CD4-positive, alpha-beta T cell (primary cell): ENCODE measurements at regions not wholly inside any gene's neighbourhood (a gene's known extent, or its start where the extent isn't known, plus 50 kb on each side); places are given as distances from the start of the nearest gene placed in this dataset.

Experiments
- ATAC-seq: fragments of 200-7000 bp; cut with Tn5 transposase; one replicate; pipeline ENCODE4 v1.10.0; 2022; ENCODE audit warnings: mild to moderate bottlenecking; ENCODE audit not compliant: poor library complexity
- CTCF ChIA-PET: fragments of 350-600 bp; sonication (Branson Sonifier 250); formaldehyde crosslinking; loops from one replicate; lab custom pipeline; 2021; ENCODE audit warnings: antibody characterized with exemption, inconsistent platforms; lab: Charles Lee
- POLR2A ChIA-PET: fragments of 350-600 bp; sonication (Branson Sonifier 250); formaldehyde crosslinking; loops from one replicate; lab custom pipeline; 2021; ENCODE audit warnings: antibody characterized with exemption, inconsistent platforms; lab: Charles Lee
- DNase-seq, 14 experiments: peaks; one replicate each; pipeline ENCODE4 v3.0.0-alpha.2; 2013 to 2020; ENCODE audit warnings: mixed read lengths in 2 of 14
- H3K27ac ChIP-seq, 2 donors: one replicate each; pipeline versions ENCODE4 v1.5.1 to v1.7.0; 2013; ENCODE audit warnings: low read length in 2 of 2, low read depth in 1 of 2, mild to moderate bottlenecking in 1 of 2
- H3K27me3 ChIP-seq, 2 experiments: 1 replicate in 1 of 2; 2 replicates in 1 of 2; pipeline versions ENCODE4 v1.6.1 to v1.7.0; 2013; ENCODE audit warnings: low read length in 2 of 2, control low read depth in 1 of 2, mild to moderate bottlenecking in 1 of 2, moderate library complexity in 1 of 2; ENCODE audit not compliant: insufficient read depth in 2 of 2, control insufficient read depth in 1 of 2
- H3K36me3 ChIP-seq: one replicate; pipeline ENCODE4 v1.6.1; 2013; ENCODE audit warnings: low read length, control low read depth; ENCODE audit not compliant: insufficient read depth
- H3K4me1 ChIP-seq: one replicate; pipeline ENCODE4 v1.6.1; 2013; ENCODE audit warnings: low read length, control low read depth; ENCODE audit not compliant: insufficient read depth
- H3K4me3 ChIP-seq: one replicate; pipeline ENCODE4 v1.5.1; 2013; ENCODE audit warnings: mild to moderate bottlenecking, low read length, moderate library complexity
- H3K9me3 ChIP-seq, 2 experiments: 1 replicate in 1 of 2; 2 replicates in 1 of 2; pipeline versions ENCODE4 v1.6.1 to v1.7.0; 2013; ENCODE audit warnings: low read length in 2 of 2, mild to moderate bottlenecking in 2 of 2, control low read depth in 1 of 2, moderate library complexity in 1 of 2; ENCODE audit not compliant: control insufficient read depth in 1 of 2, insufficient read depth in 1 of 2
- H3K27ac Mint-ChIP-seq: one replicate; pipeline ENCODE4 v1.8.0; 2020; ENCODE audit warnings: mixed read lengths
- H3K27me3 Mint-ChIP-seq: one replicate; pipeline ENCODE4 v1.8.0; 2021; ENCODE audit warnings: mixed read lengths
- H3K36me3 Mint-ChIP-seq: one replicate; pipeline ENCODE4 v1.8.0; 2021; ENCODE audit warnings: low read depth, mixed read lengths
- H3K4me1 Mint-ChIP-seq: one replicate; pipeline ENCODE4 v1.8.0; 2021; ENCODE audit warnings: low read depth, mixed read lengths
- H3K4me3 Mint-ChIP-seq: one replicate; pipeline ENCODE4 v1.8.0; 2020; ENCODE audit warnings: mild to moderate bottlenecking, mixed read lengths
- H3K9me3 Mint-ChIP-seq: one replicate; pipeline ENCODE4 v1.8.0; 2020; ENCODE audit warnings: mixed read lengths
- intact Hi-C, 2 experiments: fragments of 100-400 bp; cut with DNase I in 1 of 2; cut with micrococcal nuclease in 1 of 2; formaldehyde crosslinking; loops; one replicate each; pipeline versions ENCODE4 v1.15.1 to v1.9.0; 2023 to 2025; cut with DNase I, micrococcal nuclease
- TF ChIP-seq, protein P1 (sequence below): fragments of 200-600 bp; IDR thresholded peaks from one replicate; pipeline ENCODE4 v1.8.0; 2022; ENCODE audit warnings: antibody characterized with exemption, mild to moderate bottlenecking

GRCh38 chr2:180111901-180112300, 104.8 kb upstream of the CWC22 start:
- Mint-ChIP-seq H3K9me3 (no peaks in the 10 kb centered on the region), H3K4me3 (no peak overlapping the region)
- intact Hi-C loops: no loop called here

DNA sequence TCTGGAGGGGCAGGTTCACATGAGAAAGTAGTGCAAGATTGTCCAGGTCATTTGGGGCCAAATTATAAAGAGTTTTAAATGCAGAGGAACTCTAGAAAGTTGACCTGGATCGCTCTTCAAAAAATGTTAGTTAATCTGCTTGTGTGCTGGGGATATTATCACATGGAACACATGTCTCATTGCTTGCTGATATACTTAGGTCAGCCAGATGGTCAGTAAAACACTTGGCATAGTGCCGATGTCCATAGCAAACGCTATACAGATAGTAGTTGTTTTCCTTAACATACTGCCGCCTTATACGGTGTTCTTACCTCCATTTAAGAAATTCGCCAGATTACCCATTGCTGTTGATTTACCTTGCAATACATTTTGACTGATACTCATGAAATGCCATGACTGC, 103.4 kb upstream of the CWC22 start:
- TF ChIP-seq, protein P1, sequence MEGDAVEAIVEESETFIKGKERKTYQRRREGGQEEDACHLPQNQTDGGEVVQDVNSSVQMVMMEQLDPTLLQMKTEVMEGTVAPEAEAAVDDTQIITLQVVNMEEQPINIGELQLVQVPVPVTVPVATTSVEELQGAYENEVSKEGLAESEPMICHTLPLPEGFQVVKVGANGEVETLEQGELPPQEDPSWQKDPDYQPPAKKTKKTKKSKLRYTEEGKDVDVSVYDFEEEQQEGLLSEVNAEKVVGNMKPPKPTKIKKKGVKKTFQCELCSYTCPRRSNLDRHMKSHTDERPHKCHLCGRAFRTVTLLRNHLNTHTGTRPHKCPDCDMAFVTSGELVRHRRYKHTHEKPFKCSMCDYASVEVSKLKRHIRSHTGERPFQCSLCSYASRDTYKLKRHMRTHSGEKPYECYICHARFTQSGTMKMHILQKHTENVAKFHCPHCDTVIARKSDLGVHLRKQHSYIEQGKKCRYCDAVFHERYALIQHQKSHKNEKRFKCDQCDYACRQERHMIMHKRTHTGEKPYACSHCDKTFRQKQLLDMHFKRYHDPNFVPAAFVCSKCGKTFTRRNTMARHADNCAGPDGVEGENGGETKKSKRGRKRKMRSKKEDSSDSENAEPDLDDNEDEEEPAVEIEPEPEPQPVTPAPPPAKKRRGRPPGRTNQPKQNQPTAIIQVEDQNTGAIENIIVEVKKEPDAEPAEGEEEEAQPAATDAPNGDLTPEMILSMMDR: no peak
- DNase-seq (no peak), ATAC-seq (no peak)
- H3K27me3 Mint-ChIP-seq: peaks cover 18% of the 10 kb centered on the region
- no peaks in the 10 kb centered on the region for H3K36me3 Mint-ChIP-seq
- ChIA-PET POLR2A (no interaction called here), CTCF (no interaction called here)
- H3K27ac ChIP-seq: no peak overlapping the region
- H3K9me3 ChIP-seq: no peaks in the 10 kb centered on the region
- no peaks in the 10 kb centered on the region for H3K4me1 ChIP-seq
- no peaks in the 10 kb centered on the region for H3K36me3 ChIP-seq
- H3K9me3 Mint-ChIP-seq: no peaks in the 10 kb centered on the region
- H3K27ac Mint-ChIP-seq: no peak overlapping the region
- intact Hi-C loops: no loop called here
- H3K4me3 ChIP-seq: no peak overlapping the region
- H3K27me3 ChIP-seq: peaks cover 0 to 5% of the 10 kb centered on the region in 2 experiments
- H3K4me1 Mint-ChIP-seq: no peaks in the 10 kb centered on the region
- H3K4me3 Mint-ChIP-seq: no peak overlapping the region

More at GRCh38 chr2:180111901-180112300, 104.8 kb upstream of the CWC22 start:
- peaks cover 10% of the 10 kb centered on the region for H3K27me3 Mint-ChIP-seq
- no peaks in the 10 kb centered on the region for H3K4me1 ChIP-seq
- ATAC-seq: no peak
- no peak overlapping the region for H3K27ac ChIP-seq
- H3K27me3 ChIP-seq: peaks cover 0 to 5% of the 10 kb centered on the region in 2 experiments
- H3K4me3 ChIP-seq: no peak overlapping the region
- TF ChIP-seq, protein P1: no peak
- ChIA-PET POLR2A (no interaction called here), CTCF (no interaction called here)
- no peaks in the 10 kb centered on the region for H3K9me3 ChIP-seq
- no peaks in the 10 kb centered on the region for H3K4me1 Mint-ChIP-seq
- no peaks in the 10 kb centered on the region for H3K36me3 Mint-ChIP-seq
- no peak overlapping the region for H3K27ac Mint-ChIP-seq
- DNase-seq: no peak
- H3K36me3 ChIP-seq: no peaks in the 10 kb centered on the region

DNA sequence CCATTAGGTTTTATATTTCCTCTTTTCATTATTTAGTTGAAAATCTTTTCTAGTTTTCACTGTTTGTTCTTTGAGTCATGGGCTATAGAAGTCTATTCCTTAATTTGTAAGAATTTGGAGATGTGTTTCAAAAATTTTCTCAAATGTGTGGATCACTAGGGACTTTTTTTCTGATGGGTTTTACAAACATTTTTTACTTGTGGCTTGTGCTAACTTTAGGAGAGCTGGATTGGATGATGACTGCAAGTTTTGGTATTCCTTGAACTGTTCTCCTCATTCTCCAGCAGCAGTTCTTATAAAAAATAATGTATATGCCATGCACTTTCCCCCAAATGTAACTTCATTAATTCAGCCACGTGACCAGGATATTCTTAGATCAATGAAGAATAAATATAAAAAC, 94.7 kb upstream of the CWC22 start:
- Mint-ChIP-seq H3K9me3 (no peaks in the 10 kb centered on the region), H3K27me3 (peaks cover 16% of the 10 kb centered on the region), H3K4me1 (no peaks in the 10 kb centered on the region), H3K4me3 (no peak overlapping the region), H3K36me3 (no peaks in the 10 kb centered on the region), H3K27ac (no peak overlapping the region)
- Histone ChIP-seq H3K4me1 (no peaks in the 10 kb centered on the region), H3K27me3 (no peaks in the 10 kb centered on the region), H3K9me3 (no peaks in the 10 kb centered on the region), H3K36me3 (no peaks in the 10 kb centered on the region), H3K27ac (no peak overlapping the region), H3K4me3 (no peak overlapping the region)
- intact Hi-C loops: no loop called here
- DNase-seq (no peak), ATAC-seq (no peak)
- ChIA-PET POLR2A (no interaction called here), CTCF (no interaction called here)
- TF ChIP-seq, protein P1: no peak
